HG03442 (cell line): ENCODE measurements at regions not wholly inside any gene's neighbourhood (a gene's known extent, or its start where the extent isn't known, plus 50 kb on each side); places are given as distances from the start of the nearest gene placed in this dataset.
"Not testable (repeated sequence)": the region's sequence is repeated elsewhere in the genome, so short reads cannot be mapped to it uniquely, and the experiment has no call there.

Experiments
- ATAC-seq: cut with Tn5 transposase; IDR thresholded peaks from one replicate; pipeline ENCODE4 v1.9.1; 2021; ENCODE audit warnings: mild to moderate bottlenecking, moderate library complexity; ENCODE audit not compliant: unreplicated experiment

DNA sequence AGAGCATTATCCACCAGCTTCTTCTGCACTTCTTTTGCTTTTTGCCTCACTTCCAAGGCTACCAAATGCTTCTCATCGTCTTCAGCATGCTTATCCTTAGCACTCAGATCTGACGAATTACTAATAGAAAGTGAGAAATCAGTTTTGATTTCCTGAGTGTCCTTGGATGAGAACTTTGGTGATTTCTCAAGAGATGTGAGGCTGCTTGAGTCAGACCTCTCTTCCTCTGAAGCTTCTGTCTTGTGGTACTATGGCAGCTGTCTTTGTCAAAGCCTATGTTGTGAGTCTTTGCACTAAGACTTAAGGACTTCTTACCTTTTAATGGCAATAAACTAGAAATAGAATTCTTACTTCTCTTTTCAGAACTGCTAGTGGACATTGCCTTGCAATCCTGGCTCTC lies 169.9 kb downstream of the CPE start:
- ATAC-seq = no peak

- ATAC-seq = no peak
Measured at GRCh38 chr4:165553221-165553810, 174.5 kb downstream of the CPE start.

GRCh38 chr4:165555302-165555701 lies 176.5 kb downstream of the CPE start:
- ATAC-seq = no peak

- ATAC-seq = no peak
Measured at GRCh38 chr4:165556383-165556782, 177.6 kb downstream of the CPE start.

- no peak for ATAC-seq
Measured at GRCh38 chr4:165560941-165561340, 182.1 kb downstream of the CPE start.

GRCh38 chr4:165563851-165564250 lies 185.0 kb downstream of the CPE start:
- ATAC-seq = no peak

- no peak for ATAC-seq
Measured at GRCh38 chr4:165569031-165569430, 190.2 kb downstream of the CPE start.

DNA sequence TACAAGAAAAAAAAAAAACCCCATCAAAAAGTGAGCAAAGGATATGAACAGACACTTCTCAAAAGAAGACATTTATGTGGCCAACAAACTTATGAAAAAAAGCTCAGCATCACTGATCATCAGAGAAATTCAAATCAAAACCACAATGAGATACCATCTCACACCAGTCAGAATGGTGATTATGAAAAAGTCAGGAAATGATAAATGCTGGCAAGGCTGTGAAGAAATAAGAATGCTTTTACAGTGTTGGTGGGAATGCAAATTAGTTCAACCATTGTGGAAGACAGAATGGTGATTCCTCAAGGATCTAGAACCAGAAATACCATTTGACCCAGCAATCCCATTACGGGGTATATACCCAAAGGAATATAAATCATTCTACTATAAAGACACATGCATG lies 192.7 kb downstream of the CPE start:
- ATAC-seq = not testable (repeated sequence)

GRCh38 chr4:165580351-165580905 lies 201.6 kb downstream of the CPE start:
- no peak for ATAC-seq

DNA sequence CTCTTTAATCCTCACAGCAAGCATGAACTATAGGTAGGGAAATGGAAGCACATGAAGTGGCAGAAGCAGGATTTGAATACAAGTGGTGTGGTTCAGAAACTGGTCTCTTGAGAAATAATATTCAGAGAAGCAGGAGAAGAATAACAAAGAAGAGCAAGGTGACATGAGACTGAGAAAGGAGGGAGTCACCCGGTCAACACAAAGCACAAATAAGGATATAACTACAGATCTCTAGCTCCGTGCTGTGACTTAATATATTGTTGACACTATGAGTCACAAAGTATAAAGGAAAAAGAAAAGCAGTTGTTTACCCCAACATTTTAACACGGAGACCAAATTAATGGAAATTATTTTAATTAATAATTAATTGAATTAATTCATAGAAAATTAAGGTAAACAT lies 204.5 kb downstream of the CPE start:
- ATAC-seq = no peak

- ATAC-seq = no peak
Measured at GRCh38 chr4:165584916-165585315, 206.1 kb downstream of the CPE start.

- ATAC-seq = no peak
Measured at GRCh38 chr4:165588534-165589315, 209.9 kb downstream of the CPE start.

- no peak for ATAC-seq
Measured at GRCh38 chr4:165592386-165592785, 213.6 kb downstream of the CPE start.

DNA sequence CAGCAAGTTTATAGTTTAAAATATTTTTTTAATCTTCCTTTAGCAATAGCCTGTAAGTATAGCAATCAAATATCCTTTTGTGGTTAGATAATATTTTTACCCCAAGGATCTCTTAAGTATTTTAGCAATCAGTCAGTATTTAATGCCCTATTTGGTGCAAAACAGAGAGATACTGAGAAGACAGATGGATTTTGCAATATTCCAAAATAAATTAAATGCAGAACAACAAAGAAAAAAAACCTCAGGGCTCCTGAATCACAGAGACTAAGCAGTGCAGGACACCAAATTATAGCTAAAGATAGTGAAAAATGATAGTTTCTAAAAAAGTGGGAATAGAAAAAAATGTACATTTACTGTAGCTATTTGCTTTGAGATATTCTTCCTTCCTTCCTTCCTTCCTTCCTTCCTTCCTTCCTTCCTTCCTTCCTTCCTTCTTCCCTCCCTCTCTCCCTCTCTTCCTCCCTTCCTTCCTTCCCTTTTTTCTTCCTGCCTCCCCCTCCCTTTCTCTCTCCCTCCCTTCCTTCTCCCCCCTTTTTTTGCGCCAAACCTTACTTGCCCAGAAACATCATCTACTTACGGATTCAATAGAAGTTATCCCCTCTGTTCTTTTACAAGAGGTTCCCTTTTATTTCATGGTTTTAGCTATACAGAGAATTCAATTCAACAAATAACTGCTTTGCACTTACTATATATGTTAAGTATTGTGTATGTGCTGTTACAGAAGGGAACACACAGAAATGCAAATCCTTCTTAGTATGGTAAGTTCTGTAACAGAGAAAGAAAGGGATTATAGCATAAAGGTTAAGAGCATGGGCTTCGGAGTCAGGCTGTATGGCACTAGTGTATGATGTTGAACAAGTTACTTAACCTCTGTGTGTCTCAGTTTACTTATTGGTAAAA lies 219.0 kb downstream of the CPE start:
- ATAC-seq = no peak

DNA sequence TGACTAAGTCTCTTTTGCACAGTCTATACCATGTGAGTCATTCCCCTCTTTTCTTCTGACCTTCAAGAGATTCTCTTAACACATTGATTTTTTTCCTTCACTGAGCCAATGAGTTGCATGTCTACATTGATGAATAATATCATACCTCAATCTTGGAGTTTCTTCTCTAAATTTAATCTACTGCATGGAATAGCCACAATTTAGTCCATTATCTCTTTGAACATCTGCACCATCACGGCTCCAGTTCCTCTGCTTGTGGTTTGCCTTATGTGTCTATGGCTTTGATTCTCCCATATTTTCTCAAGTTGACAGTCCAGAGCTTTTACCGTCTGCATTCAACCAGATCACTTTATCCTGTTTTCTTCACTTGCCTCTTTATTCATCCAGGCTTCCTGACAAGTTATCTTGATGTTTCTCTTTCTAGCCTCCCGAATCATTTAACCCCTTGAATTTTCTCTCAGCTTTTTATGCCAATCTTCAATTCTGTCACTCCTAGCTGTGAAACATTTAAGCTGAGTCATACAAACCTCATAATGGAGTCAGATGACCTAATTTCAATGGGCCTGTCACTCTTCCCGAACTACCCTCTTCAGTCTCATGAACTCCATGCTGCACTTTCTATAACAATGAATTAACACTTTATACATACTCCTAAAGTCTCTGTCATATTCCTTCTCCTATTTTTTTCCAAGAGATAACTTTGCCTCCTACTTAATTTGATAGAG lies 222.3 kb downstream of the CPE start:
- ATAC-seq = no peak

GRCh38 chr4:165602621-165603020 lies 223.8 kb downstream of the CPE start:
- no peak for ATAC-seq

DNA sequence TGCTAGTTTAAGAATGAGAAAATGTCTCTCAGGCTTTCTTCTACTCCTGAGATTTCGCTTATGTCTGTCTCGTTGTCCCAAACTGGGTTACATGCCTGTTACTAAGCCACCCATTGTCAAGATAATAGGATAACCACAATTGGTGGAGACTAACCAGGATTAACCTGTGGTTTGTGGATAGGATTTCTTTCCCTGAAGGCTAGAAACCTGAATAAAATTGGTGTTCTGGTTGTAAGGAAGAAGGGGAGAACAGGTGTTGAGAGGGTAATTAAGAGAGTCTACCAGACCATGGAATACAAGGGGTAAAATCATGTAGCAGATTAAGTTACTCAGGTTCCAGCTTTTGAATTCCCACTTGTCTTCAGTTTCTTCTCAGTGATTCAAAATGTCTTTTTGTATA lies 225.4 kb downstream of the CPE start:
- no peak for ATAC-seq

GRCh38 chr4:165605811-165606210 lies 227.0 kb downstream of the CPE start:
- ATAC-seq = no peak

DNA sequence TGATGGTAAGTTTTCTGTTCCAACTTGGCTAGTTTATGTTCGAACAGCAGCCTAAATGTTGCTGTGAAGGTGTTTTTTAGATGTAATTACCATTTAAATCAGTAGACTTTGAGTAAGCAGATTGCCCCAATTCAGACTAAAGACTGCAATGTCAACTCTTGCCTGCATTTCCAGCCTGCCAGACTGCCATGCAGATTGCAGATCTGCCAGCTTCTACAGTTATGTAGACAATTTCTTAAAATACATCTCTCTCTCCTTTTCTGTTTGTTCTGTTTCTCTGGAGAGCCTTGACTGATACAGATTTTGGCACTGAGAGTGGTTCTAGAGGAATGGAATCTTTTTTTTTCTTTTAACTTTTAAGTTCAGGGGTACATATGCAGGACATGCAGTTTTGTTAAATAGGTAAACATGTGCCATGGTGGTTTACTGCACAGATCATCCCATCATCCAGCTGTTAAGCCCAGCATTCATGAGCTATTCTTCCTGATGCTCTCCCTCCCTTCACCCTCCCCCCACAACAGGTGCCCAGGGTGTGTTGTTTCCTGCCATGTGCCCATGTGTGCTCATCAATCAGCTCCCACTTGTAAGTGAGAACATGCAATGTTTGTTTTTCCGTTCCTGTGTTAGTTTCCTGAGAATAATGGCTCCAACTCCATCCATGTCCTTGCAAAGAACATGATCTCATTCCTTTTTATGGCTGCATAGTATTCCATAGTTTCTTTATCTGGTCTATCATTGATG lies 227.8 kb downstream of the CPE start:
- ATAC-seq = no peak

- no peak for ATAC-seq
Measured at GRCh38 chr4:165609653-165610052, 230.8 kb downstream of the CPE start.
